ENCODE measurements at regions not wholly inside any gene's neighbourhood (a gene's known extent, or its start where the extent isn't known, plus 50 kb on each side); places are given as distances from the start of the nearest gene placed in this dataset.

DNA sequence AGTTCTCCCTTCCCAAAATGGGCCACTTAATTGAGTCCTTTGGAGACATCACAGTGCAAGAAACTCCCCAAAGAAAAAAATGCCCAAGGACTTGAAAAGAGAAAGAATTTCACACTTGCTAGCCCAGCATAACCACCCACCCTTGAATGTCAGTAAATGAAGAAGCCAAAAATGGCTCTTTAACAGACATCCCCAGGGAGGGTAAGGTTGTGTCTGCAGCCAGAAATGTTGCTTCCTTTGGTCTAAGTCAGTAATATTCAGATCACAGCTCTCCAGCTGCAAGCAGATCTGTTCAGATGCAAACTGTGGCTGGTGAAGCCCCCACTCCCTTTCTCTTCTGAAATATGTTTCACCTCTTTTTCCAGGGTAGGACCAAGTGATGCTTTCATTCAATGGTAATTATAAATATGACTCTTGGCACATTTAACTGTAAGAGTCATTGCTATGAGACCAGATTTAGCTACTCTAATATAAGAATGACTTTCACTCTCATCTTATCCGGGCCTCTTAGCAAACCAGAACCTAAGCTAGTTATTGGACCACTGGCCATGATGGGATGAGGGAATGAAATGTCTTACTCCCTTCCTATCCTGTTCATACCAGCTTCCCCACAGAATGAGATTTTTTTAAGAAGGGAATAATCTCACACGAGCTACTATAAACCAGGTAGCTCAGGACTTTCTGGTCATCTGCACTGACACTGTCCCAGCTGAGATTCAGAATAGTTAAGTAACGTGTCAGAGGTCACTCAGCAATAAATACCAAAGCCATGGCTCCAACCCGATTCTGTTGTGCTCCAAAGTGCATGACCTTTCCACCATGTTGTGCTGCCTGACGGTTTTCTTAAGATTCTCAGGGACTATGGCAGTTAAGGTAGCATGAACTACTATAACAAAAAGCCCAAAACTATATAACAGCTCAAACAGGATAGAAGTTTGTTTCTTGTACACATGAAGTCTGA, 234.1 kb downstream of the FOXO1 start:
- Histone ChIP-seq H3K27ac (peak overlapping the region in 2 of 4 donors; percentile 2 to 26), H3K36me3 (no peaks in the 10 kb centered on the region), H3K4me1 (peaks cover 0 to 24% (median 5%) of the 10 kb centered on the region in 4 donors), H3K27me3 (no peaks in the 10 kb centered on the region), H3K9me3 (no peaks in the 10 kb centered on the region), H3K4me3 (no peak overlapping the region)
- TF ChIP-seq POLR2A (IDR thresholded peaks at IDR 0.05) = no peak
- TF ChIP-seq, protein P1, sequence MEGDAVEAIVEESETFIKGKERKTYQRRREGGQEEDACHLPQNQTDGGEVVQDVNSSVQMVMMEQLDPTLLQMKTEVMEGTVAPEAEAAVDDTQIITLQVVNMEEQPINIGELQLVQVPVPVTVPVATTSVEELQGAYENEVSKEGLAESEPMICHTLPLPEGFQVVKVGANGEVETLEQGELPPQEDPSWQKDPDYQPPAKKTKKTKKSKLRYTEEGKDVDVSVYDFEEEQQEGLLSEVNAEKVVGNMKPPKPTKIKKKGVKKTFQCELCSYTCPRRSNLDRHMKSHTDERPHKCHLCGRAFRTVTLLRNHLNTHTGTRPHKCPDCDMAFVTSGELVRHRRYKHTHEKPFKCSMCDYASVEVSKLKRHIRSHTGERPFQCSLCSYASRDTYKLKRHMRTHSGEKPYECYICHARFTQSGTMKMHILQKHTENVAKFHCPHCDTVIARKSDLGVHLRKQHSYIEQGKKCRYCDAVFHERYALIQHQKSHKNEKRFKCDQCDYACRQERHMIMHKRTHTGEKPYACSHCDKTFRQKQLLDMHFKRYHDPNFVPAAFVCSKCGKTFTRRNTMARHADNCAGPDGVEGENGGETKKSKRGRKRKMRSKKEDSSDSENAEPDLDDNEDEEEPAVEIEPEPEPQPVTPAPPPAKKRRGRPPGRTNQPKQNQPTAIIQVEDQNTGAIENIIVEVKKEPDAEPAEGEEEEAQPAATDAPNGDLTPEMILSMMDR (IDR thresholded peaks at IDR 0.05) = no peak
- peak in 1 of 3 donors; percentile 60 for DNase-seq

DNA sequence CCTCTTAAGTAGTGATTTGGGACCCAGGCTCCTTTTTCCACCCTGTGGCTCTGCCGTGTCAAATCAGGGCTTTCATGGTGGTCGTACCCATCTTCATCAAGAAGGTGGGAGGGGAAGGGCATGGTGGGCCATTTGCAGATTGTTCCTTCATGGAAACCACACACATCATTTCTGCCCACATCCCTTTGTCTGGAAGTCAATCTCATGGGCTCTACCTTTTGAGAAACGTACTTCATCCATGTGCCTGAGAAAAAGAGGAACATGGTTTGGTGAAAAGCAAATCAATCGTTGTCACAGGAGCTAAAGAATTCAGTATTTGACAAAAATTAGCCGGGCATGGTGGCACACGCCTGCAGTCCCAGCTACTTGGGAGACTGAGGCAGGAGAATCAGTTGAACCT, 233.4 kb downstream of the FOXO1 start:
- H3K4me1 ChIP-seq = peaks cover 0 to 24% (median 5%) of the 10 kb centered on the region in 4 donors

DNA sequence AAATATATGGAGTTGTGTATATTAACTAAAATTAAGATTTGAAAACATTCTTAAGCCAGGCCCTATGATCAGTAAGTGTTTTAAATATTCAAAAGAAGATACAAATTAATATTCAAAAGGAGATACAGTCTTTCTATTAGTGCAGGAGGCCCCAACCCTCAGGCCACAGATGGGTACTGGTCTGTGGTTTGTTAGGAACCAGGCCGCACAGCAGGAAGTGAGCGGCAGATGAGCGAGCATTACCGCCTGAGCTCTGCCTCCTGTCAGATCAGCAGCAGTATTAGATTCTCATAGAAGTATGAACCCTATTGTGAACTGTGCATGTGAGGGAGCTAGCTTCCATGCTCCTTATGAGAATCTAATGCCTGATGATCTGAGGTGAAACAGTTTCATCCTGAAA, 232.9 kb downstream of the FOXO1 start:
- Histone ChIP-seq H3K4me3 (no peak overlapping the region), H3K27ac (peak overlapping the region in 2 of 4 donors; percentile 19 to 27), H3K27me3 (no peaks in the 10 kb centered on the region), H3K9me3 (no peaks in the 10 kb centered on the region), H3K4me1 (peaks cover 0 to 24% (median 8%) of the 10 kb centered on the region in 4 donors), H3K36me3 (no peaks in the 10 kb centered on the region)
- TF ChIP-seq, protein P1 (IDR thresholded peaks at IDR 0.05) = no peak
- no peak for TF ChIP-seq POLR2A (IDR thresholded peaks at IDR 0.05)
- peak in 2 of 3 donors; percentile 78 to 83 for DNase-seq

More for the DNA sequence above, 233.4 kb downstream of the FOXO1 start:
- Histone ChIP-seq H3K9me3 (no peaks in the 10 kb centered on the region), H3K27ac (no peak overlapping the region), H3K36me3 (no peaks in the 10 kb centered on the region), H3K27me3 (no peaks in the 10 kb centered on the region), H3K4me3 (no peak overlapping the region)
- no peak for TF ChIP-seq POLR2A (IDR thresholded peaks at IDR 0.05)
- TF ChIP-seq, protein P1 (IDR thresholded peaks at IDR 0.05) = no peak
- DNase-seq = no peak

DNA sequence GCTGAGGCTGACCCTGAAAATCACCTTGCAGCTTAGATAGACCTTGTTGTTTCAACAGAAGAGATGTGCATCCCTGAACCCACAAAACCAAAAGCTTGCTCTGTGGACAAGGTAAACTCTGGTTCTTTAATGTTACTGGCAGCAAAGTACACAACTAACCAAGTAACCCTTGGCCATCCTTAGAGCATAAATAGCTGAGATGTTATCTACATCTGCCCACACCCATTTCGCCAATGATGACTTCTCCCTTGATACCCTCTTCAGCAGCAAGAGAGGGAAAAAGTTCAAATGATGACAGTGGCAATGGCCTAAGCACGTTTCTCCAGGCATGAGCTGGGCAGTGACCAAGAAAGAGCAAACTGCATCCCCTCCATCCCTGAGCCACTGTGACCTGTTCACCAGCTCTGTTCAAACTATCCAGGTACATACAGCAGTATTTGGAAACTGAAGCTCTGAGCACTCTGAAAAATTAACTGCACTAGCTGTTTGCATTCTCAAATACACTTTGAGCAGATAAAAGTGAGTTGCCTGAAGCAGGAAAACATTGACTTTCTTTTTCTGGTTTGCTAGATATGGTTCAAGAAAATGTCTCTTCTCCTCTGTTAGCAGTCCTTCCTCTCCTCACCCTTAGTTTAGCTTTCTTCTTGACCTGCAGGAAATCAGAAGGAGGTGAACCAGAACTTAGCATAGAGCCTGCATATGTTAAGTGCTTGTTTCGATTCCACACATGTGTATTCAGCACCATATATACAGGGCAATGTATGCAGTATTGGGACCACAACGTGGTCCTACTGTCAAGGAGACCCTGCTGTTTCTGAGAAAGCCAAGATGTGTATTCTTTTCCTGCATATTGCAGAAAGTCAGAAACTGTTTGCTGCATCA, 231.7 kb downstream of the FOXO1 start:
- H3K27me3 ChIP-seq = no peaks in the 10 kb centered on the region
- H3K9me3 ChIP-seq = no peaks in the 10 kb centered on the region
- H3K4me1 ChIP-seq = peaks cover 0 to 29% (median 14%) of the 10 kb centered on the region in 4 donors
- peak overlapping the region in 3 of 4 donors; percentile 5 to 54 (median 6) for H3K27ac ChIP-seq
- H3K4me3 ChIP-seq = no peak overlapping the region
- no peak for DNase-seq
- H3K36me3 ChIP-seq = no peaks in the 10 kb centered on the region
- TF ChIP-seq POLR2A (IDR thresholded peaks at IDR 0.05) = no peak
- TF ChIP-seq, protein P1 (IDR thresholded peaks at IDR 0.05) = no peak

DNA sequence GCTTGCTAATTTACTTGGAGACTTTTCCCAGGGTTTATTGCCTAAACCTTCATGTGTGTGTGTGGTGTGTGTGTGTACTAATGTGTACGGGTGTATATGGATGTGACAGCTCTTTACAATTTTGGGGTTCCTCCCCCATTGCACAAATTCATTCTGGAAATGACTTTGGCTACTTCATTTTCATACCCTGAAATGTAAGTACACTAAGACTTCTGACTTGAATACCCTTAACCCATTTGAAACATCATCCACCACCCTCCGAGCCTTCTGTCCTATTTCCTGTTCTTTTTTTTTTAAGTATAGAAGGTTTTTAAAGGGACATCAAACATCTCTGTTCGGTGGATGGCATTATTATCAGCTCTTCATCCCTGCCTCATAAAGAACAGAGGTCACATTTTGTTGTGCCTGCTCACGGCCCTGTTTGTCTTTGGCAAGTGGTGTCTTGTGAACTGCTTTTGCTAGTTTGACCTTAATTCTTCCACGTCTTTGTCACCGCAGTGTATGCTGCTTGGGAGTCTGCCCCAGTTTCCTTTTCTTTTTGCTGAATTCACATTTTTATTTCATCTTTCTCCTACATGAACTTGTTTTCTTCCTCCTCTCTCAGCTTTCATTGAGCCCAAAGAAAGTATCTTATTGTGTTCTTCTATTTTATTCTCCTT, 228.3 kb downstream of the FOXO1 start:
- no peak for TF ChIP-seq POLR2A (IDR thresholded peaks at IDR 0.05)
- TF ChIP-seq, protein P1 (IDR thresholded peaks at IDR 0.05) = no peak
- peak overlapping the region in 1 of 4 donors; percentile 47 for H3K27ac ChIP-seq
- H3K4me3 ChIP-seq = no peak overlapping the region
- peaks cover 0 to 36% (median 20%) of the 10 kb centered on the region in 4 donors for H3K4me1 ChIP-seq
- no peaks in the 10 kb centered on the region for H3K27me3 ChIP-seq
- no peaks in the 10 kb centered on the region for H3K36me3 ChIP-seq
- DNase-seq = no peak
- H3K9me3 ChIP-seq = no peaks in the 10 kb centered on the region

Data from Peyer's patch (tissue), 4 donors.